Testis (tissue), 2 donors: ENCODE measurements at regions not wholly inside any gene's neighbourhood (a gene's known extent, or its start where the extent isn't known, plus 50 kb on each side); places are given as distances from the start of the nearest gene placed in this dataset.

ENCODE experiments used
- DNase-seq: peaks from one replicate; pipeline ENCODE4 v3.0.0-alpha.2; 2019
- H3K27ac ChIP-seq, 2 donors: fragments of 200-600 bp; sonication (generic); one replicate each; pipeline ENCODE4 v1.5.1; 2019
- H3K27me3 ChIP-seq: fragments of 200-600 bp; sonication (generic); one replicate; pipeline ENCODE4 v1.5.1; 2019
- H3K36me3 ChIP-seq: fragments of 200-600 bp; sonication (generic); one replicate; pipeline ENCODE4 v1.5.1; 2017; ENCODE audit warnings: low read depth; ENCODE audit errors: missing control alignments
- H3K4me1 ChIP-seq: fragments of 200-600 bp; sonication (generic); one replicate; pipeline ENCODE4 v1.5.1; 2019
- H3K4me3 ChIP-seq, 2 donors: fragments of 200-600 bp; sonication (generic); one replicate each; pipeline ENCODE4 v1.5.1; 2017 to 2019
- H3K9me3 ChIP-seq: fragments of 200-600 bp; sonication (generic); one replicate; pipeline ENCODE4 v1.5.1; 2017
- POLR2A ChIP-seq: fragments of 450-650 bp; IDR thresholded peaks from one replicate; pipeline ENCODE4 v1.6.1; 2017; ENCODE audit warnings: antibody characterized with exemption, mild to moderate bottlenecking, moderate library complexity
- WGBS, 2 donors: methylation state at CpG; one replicate each; pipeline ENCODE4 v1.1.5; 2018; 5-methylcytosine and 5-hydroxymethylcytosine counted together
- intact Hi-C: fragments of 100-400 bp; cut with DNase I; formaldehyde crosslinking; loops from one replicate; pipeline ENCODE4 v1.15.1; 2023; ENCODE audit warnings: low total_unique reads
- TF ChIP-seq, protein P1 (sequence below), 3 experiments: fragments of 450-650 bp in 2 of 3; fragments of 200-600 bp in 1 of 3; sonication (generic) in 1 of 3; IDR thresholded peaks; one replicate each; pipeline ENCODE4 v1.5.1; 2016 to 2019; ENCODE audit warnings: antibody characterized with exemption in 3 of 3, mild to moderate bottlenecking in 2 of 3, moderate library complexity in 1 of 3

DNA sequence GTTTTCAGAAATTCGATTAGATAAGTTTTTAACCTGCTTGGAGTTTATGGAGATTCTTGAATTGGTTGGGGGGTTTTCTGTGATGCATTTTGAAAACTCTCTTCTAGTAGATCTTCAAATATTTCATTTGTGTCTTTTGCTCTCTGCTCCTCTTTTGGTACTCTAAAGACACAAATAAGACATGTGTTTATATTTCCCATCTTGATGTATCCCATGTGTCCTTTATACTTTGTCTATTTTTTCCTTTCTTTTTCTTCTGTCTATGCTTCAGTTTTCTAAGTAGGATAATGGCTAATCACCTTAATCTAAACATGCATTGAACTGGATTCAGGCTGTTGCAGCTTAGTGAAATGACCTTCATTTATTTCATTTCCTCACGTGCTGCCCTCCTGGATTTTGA is 63.8 kb upstream of the C1orf87 start:
- H3K36me3 ChIP-seq, result no peaks in the 10 kb centered on the region
- no peak overlapping the region for H3K27ac ChIP-seq
- DNase-seq, result no peak
- H3K27me3 ChIP-seq, result no peaks in the 10 kb centered on the region
- no peaks in the 10 kb centered on the region for H3K4me1 ChIP-seq
- intact Hi-C loops, result no loop called here
- H3K4me3 ChIP-seq, result no peak overlapping the region
- no peak for TF ChIP-seq POLR2A
- TF ChIP-seq, protein P1, sequence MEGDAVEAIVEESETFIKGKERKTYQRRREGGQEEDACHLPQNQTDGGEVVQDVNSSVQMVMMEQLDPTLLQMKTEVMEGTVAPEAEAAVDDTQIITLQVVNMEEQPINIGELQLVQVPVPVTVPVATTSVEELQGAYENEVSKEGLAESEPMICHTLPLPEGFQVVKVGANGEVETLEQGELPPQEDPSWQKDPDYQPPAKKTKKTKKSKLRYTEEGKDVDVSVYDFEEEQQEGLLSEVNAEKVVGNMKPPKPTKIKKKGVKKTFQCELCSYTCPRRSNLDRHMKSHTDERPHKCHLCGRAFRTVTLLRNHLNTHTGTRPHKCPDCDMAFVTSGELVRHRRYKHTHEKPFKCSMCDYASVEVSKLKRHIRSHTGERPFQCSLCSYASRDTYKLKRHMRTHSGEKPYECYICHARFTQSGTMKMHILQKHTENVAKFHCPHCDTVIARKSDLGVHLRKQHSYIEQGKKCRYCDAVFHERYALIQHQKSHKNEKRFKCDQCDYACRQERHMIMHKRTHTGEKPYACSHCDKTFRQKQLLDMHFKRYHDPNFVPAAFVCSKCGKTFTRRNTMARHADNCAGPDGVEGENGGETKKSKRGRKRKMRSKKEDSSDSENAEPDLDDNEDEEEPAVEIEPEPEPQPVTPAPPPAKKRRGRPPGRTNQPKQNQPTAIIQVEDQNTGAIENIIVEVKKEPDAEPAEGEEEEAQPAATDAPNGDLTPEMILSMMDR (IDR thresholded peaks at IDR 0.05), result no peak
- no peaks in the 10 kb centered on the region for H3K9me3 ChIP-seq
- WGBS, 2 donors, result 54 to 71% methylated on average over 2 of the region's 2 CpGs

GRCh38 chr1:60136395-60136794 is 62.8 kb upstream of the C1orf87 start:
- H3K4me1 ChIP-seq, result no peaks in the 10 kb centered on the region
- H3K4me3 ChIP-seq, result no peak overlapping the region
- H3K27me3 ChIP-seq, result no peaks in the 10 kb centered on the region
- intact Hi-C loops, result no loop called here
- H3K9me3 ChIP-seq, result no peaks in the 10 kb centered on the region
- 86 to 90% methylated on average over 1 of the region's 1 CpG for WGBS, 2 donors
- DNase-seq, result no peak
- no peaks in the 10 kb centered on the region for H3K36me3 ChIP-seq
- TF ChIP-seq, protein P1 (IDR thresholded peaks at IDR 0.05), result no peak
- no peak for TF ChIP-seq POLR2A
- no peak overlapping the region for H3K27ac ChIP-seq

- no peak for DNase-seq
- Histone ChIP-seq H3K4me1 (no peaks in the 10 kb centered on the region), H3K9me3 (no peaks in the 10 kb centered on the region), H3K27ac (no peak overlapping the region), H3K4me3 (no peak overlapping the region), H3K36me3 (no peaks in the 10 kb centered on the region), H3K27me3 (no peaks in the 10 kb centered on the region)
- TF ChIP-seq, protein P1 (IDR thresholded peaks at IDR 0.05), result no peak
- TF ChIP-seq POLR2A, result no peak
- intact Hi-C loops, result no loop called here
- WGBS, 2 donors, result 90 to 97% methylated on average over 2 of the region's 2 CpGs
These were observed 61.1 kb upstream of the C1orf87 start for GRCh38 chr1:60134716-60135115.

DNA sequence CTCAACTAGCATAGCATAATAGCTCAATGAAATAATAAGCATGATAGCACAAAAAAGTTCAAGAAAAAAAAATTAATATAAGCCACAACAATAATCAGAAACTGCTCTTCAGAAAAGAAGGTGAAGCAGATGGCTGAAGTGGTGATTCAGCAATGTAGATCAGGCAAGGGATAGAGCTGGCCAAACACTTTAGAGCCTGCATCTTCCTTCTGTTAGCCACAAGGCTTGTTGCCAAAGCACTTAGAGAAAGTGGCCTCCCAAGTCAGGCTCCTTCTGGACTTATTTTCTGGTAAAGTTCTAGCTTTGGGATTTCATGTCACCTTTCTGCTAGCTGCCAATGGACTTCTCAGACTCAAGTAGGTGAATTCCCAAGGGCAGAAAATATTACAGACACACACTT is 60.3 kb upstream of the C1orf87 start:
- Histone ChIP-seq H3K27ac (no peak overlapping the region), H3K27me3 (no peaks in the 10 kb centered on the region), H3K9me3 (no peaks in the 10 kb centered on the region), H3K36me3 (no peaks in the 10 kb centered on the region), H3K4me3 (no peak overlapping the region), H3K4me1 (no peaks in the 10 kb centered on the region)
- intact Hi-C loops, result no loop called here
- TF ChIP-seq, protein P1 (IDR thresholded peaks at IDR 0.05), result no peak
- no peak for TF ChIP-seq POLR2A
- DNase-seq, result no peak

- Histone ChIP-seq H3K27ac (no peak overlapping the region), H3K36me3 (no peaks in the 10 kb centered on the region), H3K4me1 (no peaks in the 10 kb centered on the region), H3K4me3 (no peak overlapping the region), H3K27me3 (no peaks in the 10 kb centered on the region), H3K9me3 (no peaks in the 10 kb centered on the region)
- no peak for DNase-seq
- intact Hi-C loops, result no loop called here
- TF ChIP-seq POLR2A, result no peak
- TF ChIP-seq, protein P1 (IDR thresholded peaks at IDR 0.05), result no peak
- WGBS, 2 donors, result 75 to 85% methylated on average over 9 of the region's 9 CpGs
These were observed 59.6 kb upstream of the C1orf87 start for GRCh38 chr1:60133000-60133673.
